GM12878 (cell line): ENCODE measurements at regions not wholly inside any gene's neighbourhood (a gene's known extent, or its start where the extent isn't known, plus 50 kb on each side); places are given as distances from the start of the nearest gene placed in this dataset.

ENCODE experiments used
- ATAC-seq: fragments of 200-7000 bp; cut with Tn5 transposase; 3 replicates; pipeline ENCODE4 v1.9.1; 2020; ENCODE audit warnings: mild to moderate bottlenecking, moderate library complexity
- BruUV-seq: library from RNA; stranded (reverse); fragments of 400-500 nt; replicated peaks from 2 replicates; lab custom pipeline; 2021; lab: Mats Ljungman, UMichigan
- CTCF ChIA-PET: fragments of 300-600 bp; sonication (Branson Sonifier 250); formaldehyde crosslinking; extraction: SDS; loops from one replicate; lab custom pipeline; 2021; ENCODE audit warnings: inconsistent platforms; lab: Yijun Ruan, JAX
- POLR2A ChIA-PET: fragments of 350-600 bp; formaldehyde crosslinking; extraction: SDS; loops from one replicate; lab custom pipeline; 2021; ENCODE audit warnings: inconsistent platforms; lab: Charles Lee
- RAD21 ChIA-PET: fragments of 300-600 bp; sonication (Branson Sonifier 250); formaldehyde crosslinking; loops from one replicate; lab custom pipeline; 2023; ENCODE audit warnings: antibody characterized with exemption; ENCODE audit not compliant: unreplicated experiment; lab: Charles Lee
- SMC1A ChIA-PET: fragments of 300-600 bp; sonication (Branson Sonifier 250); formaldehyde crosslinking; loops from one replicate; lab custom pipeline; 2023; ENCODE audit not compliant: unreplicated experiment, uncharacterized antibody; lab: Charles Lee
- DNase-seq: peaks from one replicate; pipeline ENCODE4 v3.0.0-alpha.2; 2011; ENCODE audit warnings: low read depth, low spot score
- FAIRE-seq: peaks from 3 replicates; lab custom pipeline; 2011; peaks lifted over from hg19 to GRCh38; lab: Jason Lieb, UNC
- H2AFZ ChIP-seq: 2 replicates; pipeline ENCODE4 v1.6.0; 2011; ENCODE audit warnings: low read depth, low read length, control low read depth; ENCODE audit not compliant: control insufficient read depth
- H3K27ac ChIP-seq: 2 replicates; pipeline ENCODE4 v1.5.1; 2011; ENCODE audit warnings: control low read depth; ENCODE audit not compliant: control insufficient read depth, insufficient read depth
- H3K27me3 ChIP-seq, 2 experiments: replicated peaks in 1 of 2; 2 replicates each; pipeline versions ENCODE4 v1.6.0 to v1.6.1; 2011; ENCODE audit warnings: low read length in 1 of 2; ENCODE audit not compliant: control insufficient read depth in 2 of 2, insufficient read depth in 2 of 2
- H3K36me3 ChIP-seq, 2 experiments: 2 replicates each; pipeline ENCODE4 v1.5.1; 2011; ENCODE audit warnings: low read length in 1 of 2; ENCODE audit not compliant: control insufficient read depth in 2 of 2, insufficient read depth in 2 of 2
- H3K4me1 ChIP-seq: 2 replicates; pipeline ENCODE4 v1.6.1; 2011; ENCODE audit warnings: mild to moderate bottlenecking, low read length, moderate library complexity, mixed read lengths; ENCODE audit not compliant: control insufficient read depth, insufficient read depth
- H3K4me2 ChIP-seq: 2 replicates; pipeline ENCODE4 v1.6.0; 2011; ENCODE audit warnings: control low read depth; ENCODE audit not compliant: control insufficient read depth, insufficient read depth
- H3K4me3 ChIP-seq: fragments of 200-600 bp; sonication (generic); 2 replicates; pipeline ENCODE4 v1.5.1; 2016
- H3K79me2 ChIP-seq: 2 replicates; pipeline ENCODE4 v1.6.0; 2011; ENCODE audit warnings: low read length; ENCODE audit not compliant: control insufficient read depth, insufficient read depth
- H3K9ac ChIP-seq: 2 replicates; pipeline ENCODE4 v1.8.0; 2011; ENCODE audit warnings: low read length, control low read depth, mixed read lengths; ENCODE audit not compliant: control insufficient read depth, insufficient read depth
- H3K9me3 ChIP-seq: replicated peaks from 3 replicates; pipeline ENCODE4 v1.5.1; 2011; ENCODE audit warnings: mild to moderate bottlenecking, low read length; ENCODE audit not compliant: control insufficient read depth, insufficient read depth
- H4K20me1 ChIP-seq: 2 replicates; pipeline ENCODE4 v1.6.0; 2011; ENCODE audit not compliant: control insufficient read depth, insufficient read depth
- BACH1 ChIP-seq: fragments of 450-650 bp; IDR thresholded peaks from 2 replicates; pipeline ENCODE4 v1.6.1; 2017; ENCODE audit warnings: mild to moderate bottlenecking, borderline replicate concordance
- BCL11A ChIP-seq: IDR thresholded peaks from 2 replicates; pipeline ENCODE4 v1.6.1; 2011; ENCODE audit warnings: low read depth, low read length
- CHD4 ChIP-seq: fragments of 200-600 bp; sonication (generic); IDR thresholded peaks from 2 replicates; pipeline ENCODE4 v1.6.1; 2016; ENCODE audit warnings: mild to moderate bottlenecking
- CUX1 ChIP-seq: IDR thresholded peaks from 2 replicates; pipeline ENCODE4 v1.6.1; 2012; ENCODE audit warnings: improper control_type of control experiment, low read depth, low read length; ENCODE audit not compliant: insufficient replicate concordance
- DPF2 ChIP-seq: fragments of 450-650 bp; IDR thresholded peaks from 2 replicates; pipeline ENCODE4 v1.6.1; 2017; ENCODE audit warnings: mild to moderate bottlenecking
- GATAD2B ChIP-seq: fragments of 450-650 bp; conservative IDR thresholded peaks from 2 replicates; pipeline ENCODE4 v1.6.1; 2017; ENCODE audit warnings: low read depth, mild to moderate bottlenecking, moderate library complexity
- KAT2A ChIP-seq: conservative IDR thresholded peaks from 2 replicates; pipeline ENCODE4 v1.6.1; 2011; ENCODE audit warnings: low read depth, low read length; ENCODE audit not compliant: control insufficient read depth
- KDM1A ChIP-seq: fragments of 200-600 bp; sonication (generic); IDR thresholded peaks from 2 replicates; pipeline ENCODE4 v1.6.1; 2016; ENCODE audit warnings: borderline replicate concordance
- NR2C1 ChIP-seq: fragments of 450-650 bp; IDR thresholded peaks from 2 replicates; pipeline ENCODE4 v1.6.1; 2017; ENCODE audit warnings: antibody characterized with exemption, mild to moderate bottlenecking, moderate library complexity
- SIX5 ChIP-seq: IDR thresholded peaks from 2 replicates; pipeline ENCODE4 v1.6.1; 2011; ENCODE audit warnings: mild to moderate bottlenecking, low read depth, low read length, moderate library complexity; ENCODE audit not compliant: severe bottlenecking
- WGBS: methylation state at CpG from one replicate; pipeline ENCODE4 v1.1.6; 2016; ENCODE audit warnings: low lambda C conversion rate; ENCODE audit not compliant: insufficient replicate concordance, insufficient coverage; ENCODE audit errors: missing lambda C conversion rate; 5-methylcytosine and 5-hydroxymethylcytosine counted together
- in situ Hi-C: fragments of 300-500 bp; cut with MboI; formaldehyde crosslinking; loops from 9 replicates; pipeline ENCODE4 v1.14.3; 2018; ENCODE audit warnings: mixed read lengths
- intact Hi-C: fragments of 100-400 bp; cut with micrococcal nuclease; formaldehyde crosslinking; loops from one replicate; pipeline ENCODE4 v1.14.2; 2022; ENCODE audit not compliant: unreplicated experiment

- no TSS peak for BruUV-seq
- CTCF ChIA-PET, result interaction anchor here (0.7 kb wide), 1 partner anchor 119 kb away, joined by 3 read pairs; no protein-coding TSS in a partner anchor
- in situ Hi-C loops, result no loop called here
- H3K9me3 ChIP-seq, result no peaks in the 10 kb centered on the region
- intact Hi-C loops, result no loop called here
- H3K4me3 ChIP-seq, result no peak overlapping the region
- no peak overlapping the region for H3K9ac ChIP-seq
- H4K20me1 ChIP-seq, result no peaks in the 10 kb centered on the region
- RAD21 ChIA-PET, result no interaction called here
- SMC1A ChIA-PET, result no interaction called here
- no peak for TF ChIP-seq KDM1A
- TF ChIP-seq, all 136 proteins: peak for 0
- WGBS, result 4% methylated on average over 1 of the region's 1 CpG
- Histone ChIP-seq H3K79me2 (no peaks in the 10 kb centered on the region), H3K36me3 (no peaks in the 10 kb centered on the region), H3K27me3 (no peaks in the 10 kb centered on the region), H3K27ac (no peak overlapping the region), H3K4me2 (no peak overlapping the region), H2AFZ (no peak overlapping the region), H3K4me1 (no peaks in the 10 kb centered on the region)
- FAIRE-seq (no peak), ATAC-seq (no peak), DNase-seq (no peak)
- POLR2A ChIA-PET, result no interaction called here
These were observed 224.8 kb downstream of the C12orf50 start for GRCh38 chr12:87804386-87804785.

GRCh38 chr12:87802721-87803011 is 226.5 kb downstream of the C12orf50 start:
- ChIA-PET RAD21 (no interaction called here), SMC1A (no interaction called here), CTCF (no interaction called here), POLR2A (no interaction called here)
- no TSS peak for BruUV-seq
- DNase-seq (no peak), FAIRE-seq (no peak), ATAC-seq (no peak)
- H3K4me1 ChIP-seq, result no peaks in the 10 kb centered on the region
- no peaks in the 10 kb centered on the region for H3K36me3 ChIP-seq
- TF ChIP-seq BACH1 (no peak), KAT2A (no peak), DPF2 (no peak), GATAD2B (no peak), SIX5 (no peak), NR2C1 (no peak), CUX1 (no peak), BCL11A (no peak), CHD4 (no peak)
- no peaks in the 10 kb centered on the region for H3K79me2 ChIP-seq
- H4K20me1 ChIP-seq, result no peaks in the 10 kb centered on the region
- intact Hi-C loops (no loop called here), in situ Hi-C loops (no loop called here)
- WGBS, result 0% methylated on average over 1 of the region's 1 CpG
- H3K27me3 ChIP-seq, result no peaks in the 10 kb centered on the region
- H3K4me2 ChIP-seq, result no peak overlapping the region
- H3K9ac ChIP-seq, result no peak overlapping the region
- no peaks in the 10 kb centered on the region for H3K9me3 ChIP-seq
- no peak overlapping the region for H3K27ac ChIP-seq
- no peak overlapping the region for H3K4me3 ChIP-seq
- no peak overlapping the region for H2AFZ ChIP-seq
